ENCODE measurements at regions not wholly inside any gene's neighbourhood (a gene's known extent, or its start where the extent isn't known, plus 50 kb on each side); places are given as distances from the start of the nearest gene placed in this dataset.

- no peaks in the 10 kb centered on the region for H3K36me3 ChIP-seq
- no peaks in the 10 kb centered on the region for H3K27me3 ChIP-seq
- intact Hi-C loops (cut with DNase I), result no loop called here
- whole genome bisulfite sequencing, 2 donors, result 25 to 52% methylated on average over 1 of the region's 1 CpG
- H3K4me3 ChIP-seq, result no peak overlapping the region
- H3K4me1 ChIP-seq, result no peaks in the 10 kb centered on the region
- DNase-seq, result no peak
- TF ChIP-seq, protein P1, sequence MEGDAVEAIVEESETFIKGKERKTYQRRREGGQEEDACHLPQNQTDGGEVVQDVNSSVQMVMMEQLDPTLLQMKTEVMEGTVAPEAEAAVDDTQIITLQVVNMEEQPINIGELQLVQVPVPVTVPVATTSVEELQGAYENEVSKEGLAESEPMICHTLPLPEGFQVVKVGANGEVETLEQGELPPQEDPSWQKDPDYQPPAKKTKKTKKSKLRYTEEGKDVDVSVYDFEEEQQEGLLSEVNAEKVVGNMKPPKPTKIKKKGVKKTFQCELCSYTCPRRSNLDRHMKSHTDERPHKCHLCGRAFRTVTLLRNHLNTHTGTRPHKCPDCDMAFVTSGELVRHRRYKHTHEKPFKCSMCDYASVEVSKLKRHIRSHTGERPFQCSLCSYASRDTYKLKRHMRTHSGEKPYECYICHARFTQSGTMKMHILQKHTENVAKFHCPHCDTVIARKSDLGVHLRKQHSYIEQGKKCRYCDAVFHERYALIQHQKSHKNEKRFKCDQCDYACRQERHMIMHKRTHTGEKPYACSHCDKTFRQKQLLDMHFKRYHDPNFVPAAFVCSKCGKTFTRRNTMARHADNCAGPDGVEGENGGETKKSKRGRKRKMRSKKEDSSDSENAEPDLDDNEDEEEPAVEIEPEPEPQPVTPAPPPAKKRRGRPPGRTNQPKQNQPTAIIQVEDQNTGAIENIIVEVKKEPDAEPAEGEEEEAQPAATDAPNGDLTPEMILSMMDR (IDR thresholded peaks at IDR 0.05), result no peak
- TF ChIP-seq POLR2A (IDR thresholded peaks at IDR 0.05), result no peak
- H3K9me3 ChIP-seq, result no peaks in the 10 kb centered on the region
- H3K27ac ChIP-seq, result no peak overlapping the region
Observed at GRCh38 chr12:97211416-97211930, 251.1 kb upstream of the RMST start.

DNA sequence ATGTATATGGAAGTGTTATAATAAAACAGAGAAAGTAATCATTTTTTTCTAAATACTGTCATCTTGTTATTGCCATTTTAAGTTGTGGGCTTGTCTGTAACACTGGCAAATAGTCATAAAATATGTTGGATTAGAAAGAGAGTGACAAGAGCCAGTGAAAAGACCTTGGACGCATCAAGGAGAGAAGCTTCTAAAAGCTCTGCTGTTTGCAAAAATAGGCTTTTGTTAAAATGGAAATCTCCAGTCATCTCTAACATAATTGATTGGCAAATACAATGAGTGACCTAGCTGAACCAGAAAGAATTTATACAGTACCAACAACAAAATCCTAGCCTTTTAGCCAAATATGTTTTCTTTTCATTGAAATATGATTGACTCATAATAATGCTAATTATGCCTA, 245.8 kb upstream of the RMST start:
- Histone ChIP-seq H3K4me3 (no peak overlapping the region), H3K27ac (no peak overlapping the region), H3K9me3 (no peaks in the 10 kb centered on the region), H3K4me1 (no peaks in the 10 kb centered on the region), H3K36me3 (no peaks in the 10 kb centered on the region), H3K27me3 (no peaks in the 10 kb centered on the region)
- WGBS, 2 donors, result 64 to 74% methylated on average over 1 of the region's 1 CpG
- no peak for DNase-seq
- intact Hi-C loops (cut with DNase I), result no loop called here
- TF ChIP-seq POLR2A (IDR thresholded peaks at IDR 0.05), result no peak
- TF ChIP-seq, protein P1 (IDR thresholded peaks at IDR 0.05), result no peak

- H3K9me3 ChIP-seq, result no peaks in the 10 kb centered on the region
- H3K36me3 ChIP-seq, result no peaks in the 10 kb centered on the region
- 74 to 78% methylated on average over 1 of the region's 1 CpG for WGBS, 2 donors
- intact Hi-C loops (cut with DNase I), result no loop called here
- TF ChIP-seq POLR2A (IDR thresholded peaks at IDR 0.05), result no peak
- TF ChIP-seq, protein P1 (IDR thresholded peaks at IDR 0.05), result no peak
- no peaks in the 10 kb centered on the region for H3K4me1 ChIP-seq
- no peaks in the 10 kb centered on the region for H3K27me3 ChIP-seq
- H3K27ac ChIP-seq, result no peak overlapping the region
- no peak for DNase-seq
- H3K4me3 ChIP-seq, result no peak overlapping the region
Observed at GRCh38 chr12:97222391-97222790, 240.2 kb upstream of the RMST start.

DNA sequence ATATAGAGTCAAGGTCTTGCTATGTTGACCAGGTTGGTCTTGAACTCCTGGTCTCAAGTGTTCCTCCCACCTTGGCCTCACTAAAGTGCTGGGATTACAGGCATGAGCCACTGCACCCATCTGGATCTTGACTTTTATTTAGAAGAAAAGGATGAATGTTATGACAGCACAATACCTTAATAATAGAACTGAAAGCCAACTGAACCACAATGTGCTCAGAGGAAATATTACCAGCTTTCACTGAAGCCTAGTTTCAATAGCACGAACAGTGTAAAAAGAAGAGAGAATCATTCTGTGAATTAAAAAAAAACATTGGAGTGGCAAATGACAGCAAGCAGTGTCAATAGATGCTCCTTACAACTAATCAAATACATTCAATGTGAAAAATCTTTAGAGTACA, 239.2 kb upstream of the RMST start:
- no peak overlapping the region for H3K27ac ChIP-seq
- no peaks in the 10 kb centered on the region for H3K36me3 ChIP-seq
- TF ChIP-seq, protein P1 (IDR thresholded peaks at IDR 0.05), result no peak
- no peak for TF ChIP-seq POLR2A (IDR thresholded peaks at IDR 0.05)
- intact Hi-C loops (cut with DNase I), result no loop called here
- H3K9me3 ChIP-seq, result no peaks in the 10 kb centered on the region
- H3K4me3 ChIP-seq, result no peak overlapping the region
- H3K27me3 ChIP-seq, result no peaks in the 10 kb centered on the region
- no peak for DNase-seq
- H3K4me1 ChIP-seq, result no peaks in the 10 kb centered on the region
- 47 to 58% methylated on average over 1 of the region's 1 CpG for WGBS, 2 donors

- H3K36me3 ChIP-seq, result no peaks in the 10 kb centered on the region
- TF ChIP-seq POLR2A (IDR thresholded peaks at IDR 0.05), result no peak
- TF ChIP-seq, protein P1 (IDR thresholded peaks at IDR 0.05), result no peak
- no peak for DNase-seq
- 53 to 61% methylated on average over 5 of the region's 5 CpGs for WGBS, 2 donors
- no peaks in the 10 kb centered on the region for H3K9me3 ChIP-seq
- intact Hi-C loops (cut with DNase I), result no loop called here
- H3K4me3 ChIP-seq, result no peak overlapping the region
- no peaks in the 10 kb centered on the region for H3K4me1 ChIP-seq
- H3K27ac ChIP-seq, result no peak overlapping the region
- no peaks in the 10 kb centered on the region for H3K27me3 ChIP-seq
Observed at GRCh38 chr12:97229004-97229403, 233.6 kb upstream of the RMST start.

All from esophagus squamous epithelium (tissue), 5 donors.